ENCODE measurements at regions not wholly inside any gene's neighbourhood (a gene's known extent, or its start where the extent isn't known, plus 50 kb on each side); places are given as distances from the start of the nearest gene placed in this dataset.

- no peak overlapping the region for H3K4me3 ChIP-seq
- 68 to 70% methylated on average over 6 of the region's 6 CpGs for WGBS, 2 donors
- H3K27me3 ChIP-seq: no peaks in the 10 kb centered on the region
- TF ChIP-seq POLR2A (IDR thresholded peaks at IDR 0.05): no peak
- TF ChIP-seq, protein P1, sequence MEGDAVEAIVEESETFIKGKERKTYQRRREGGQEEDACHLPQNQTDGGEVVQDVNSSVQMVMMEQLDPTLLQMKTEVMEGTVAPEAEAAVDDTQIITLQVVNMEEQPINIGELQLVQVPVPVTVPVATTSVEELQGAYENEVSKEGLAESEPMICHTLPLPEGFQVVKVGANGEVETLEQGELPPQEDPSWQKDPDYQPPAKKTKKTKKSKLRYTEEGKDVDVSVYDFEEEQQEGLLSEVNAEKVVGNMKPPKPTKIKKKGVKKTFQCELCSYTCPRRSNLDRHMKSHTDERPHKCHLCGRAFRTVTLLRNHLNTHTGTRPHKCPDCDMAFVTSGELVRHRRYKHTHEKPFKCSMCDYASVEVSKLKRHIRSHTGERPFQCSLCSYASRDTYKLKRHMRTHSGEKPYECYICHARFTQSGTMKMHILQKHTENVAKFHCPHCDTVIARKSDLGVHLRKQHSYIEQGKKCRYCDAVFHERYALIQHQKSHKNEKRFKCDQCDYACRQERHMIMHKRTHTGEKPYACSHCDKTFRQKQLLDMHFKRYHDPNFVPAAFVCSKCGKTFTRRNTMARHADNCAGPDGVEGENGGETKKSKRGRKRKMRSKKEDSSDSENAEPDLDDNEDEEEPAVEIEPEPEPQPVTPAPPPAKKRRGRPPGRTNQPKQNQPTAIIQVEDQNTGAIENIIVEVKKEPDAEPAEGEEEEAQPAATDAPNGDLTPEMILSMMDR (IDR thresholded peaks at IDR 0.05): no peak
- no peak overlapping the region for H3K27ac ChIP-seq
- no peaks in the 10 kb centered on the region for H3K4me1 ChIP-seq
- intact Hi-C loops (cut with DNase I; ENCODE audit: low total_unique reads): no loop called here
- no peaks in the 10 kb centered on the region for H3K9me3 ChIP-seq
- no peaks in the 10 kb centered on the region for H3K36me3 ChIP-seq (ENCODE audit: low read depth, missing control alignments)
- no peak for DNase-seq
Observed at GRCh38 chr9:109886041-109886440, 106.0 kb downstream of the PALM2AKAP2 start.

DNA sequence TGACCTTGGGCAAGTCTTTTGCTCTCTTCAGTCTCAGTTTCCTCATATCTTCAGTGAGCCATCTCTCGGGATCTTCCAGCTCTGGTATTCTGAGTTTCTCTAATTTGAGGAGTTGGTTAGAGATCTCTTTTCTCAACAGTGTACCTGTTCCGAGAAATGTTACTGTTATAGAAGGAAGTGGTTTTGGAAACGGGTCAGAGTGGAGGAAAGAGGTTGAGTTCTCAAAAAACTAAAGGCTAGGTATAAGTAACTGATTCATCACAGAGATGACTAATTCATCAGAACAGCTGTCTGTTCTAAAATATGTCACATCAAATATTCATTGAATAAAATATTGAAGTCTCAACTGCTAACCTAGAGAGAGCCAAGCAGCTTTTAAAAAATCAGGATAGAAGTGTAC, 106.6 kb downstream of the PALM2AKAP2 start:
- Histone ChIP-seq H3K9me3 (no peaks in the 10 kb centered on the region), H3K27me3 (no peaks in the 10 kb centered on the region), H3K27ac (no peak overlapping the region), H3K4me1 (no peaks in the 10 kb centered on the region), H3K4me3 (no peak overlapping the region), H3K36me3 (ENCODE audit: low read depth, missing control alignments) (no peaks in the 10 kb centered on the region)
- WGBS, 2 donors: 49 to 51% methylated on average over 3 of the region's 3 CpGs
- DNase-seq: no peak
- intact Hi-C loops (cut with DNase I; ENCODE audit: low total_unique reads): no loop called here
- TF ChIP-seq POLR2A (IDR thresholded peaks at IDR 0.05): no peak

DNA sequence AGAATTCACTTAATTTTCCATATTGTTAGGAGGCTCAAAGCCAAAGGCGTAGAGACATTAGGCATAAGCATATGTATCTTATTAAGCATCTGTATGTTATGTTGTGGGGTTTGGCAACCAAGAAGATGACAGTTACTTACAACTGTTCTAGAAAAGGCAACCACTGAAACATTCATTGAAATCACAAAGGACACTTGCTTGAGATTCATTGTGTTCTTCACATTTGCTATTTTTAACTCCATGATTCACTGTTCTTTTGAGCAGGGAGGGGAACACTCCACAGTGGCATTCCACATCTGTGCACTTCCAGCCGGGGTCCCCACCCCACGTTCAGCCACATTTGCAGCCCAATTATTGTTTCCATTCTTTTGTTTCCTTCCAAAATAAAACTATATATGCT, 107.1 kb downstream of the PALM2AKAP2 start:
- Histone ChIP-seq H3K36me3 (ENCODE audit: low read depth, missing control alignments) (no peaks in the 10 kb centered on the region), H3K9me3 (no peaks in the 10 kb centered on the region), H3K27ac (no peak overlapping the region), H3K27me3 (no peaks in the 10 kb centered on the region), H3K4me1 (no peaks in the 10 kb centered on the region), H3K4me3 (no peak overlapping the region)
- intact Hi-C loops (cut with DNase I; ENCODE audit: low total_unique reads): no loop called here
- 69 to 71% methylated on average over 3 of the region's 3 CpGs for WGBS, 2 donors
- no peak for DNase-seq
- TF ChIP-seq POLR2A (IDR thresholded peaks at IDR 0.05): no peak
- TF ChIP-seq, protein P1 (IDR thresholded peaks at IDR 0.05): no peak

DNA sequence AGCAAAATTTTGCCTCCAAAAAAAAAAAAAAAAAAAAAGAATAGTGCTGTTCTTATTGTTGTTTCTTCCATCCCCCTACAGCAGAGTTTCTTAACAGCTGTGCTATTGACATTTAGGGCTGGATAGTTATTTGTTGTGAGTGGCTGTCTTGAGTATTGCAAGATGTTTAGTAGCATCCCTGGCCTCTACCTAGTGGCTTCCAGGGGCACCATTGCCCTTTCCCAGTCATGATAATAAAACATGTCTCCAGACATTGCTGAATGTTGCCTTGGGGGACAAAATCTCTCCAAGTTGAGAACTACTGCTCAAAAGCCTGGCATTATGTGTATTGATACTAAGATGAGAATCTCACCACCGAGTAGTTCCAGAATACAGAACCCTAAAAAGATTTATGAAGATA, 108.7 kb downstream of the PALM2AKAP2 start:
- no peak for TF ChIP-seq POLR2A (IDR thresholded peaks at IDR 0.05)
- TF ChIP-seq, protein P1 (IDR thresholded peaks at IDR 0.05): no peak
- H3K27ac ChIP-seq: no peak overlapping the region
- no peak for DNase-seq
- 68 to 89% methylated on average over 1 of the region's 1 CpG for WGBS, 2 donors
- no peaks in the 10 kb centered on the region for H3K36me3 ChIP-seq (ENCODE audit: low read depth, missing control alignments)
- intact Hi-C loops (cut with DNase I; ENCODE audit: low total_unique reads): no loop called here
- H3K27me3 ChIP-seq: no peaks in the 10 kb centered on the region
- H3K9me3 ChIP-seq: no peaks in the 10 kb centered on the region
- H3K4me3 ChIP-seq: no peak overlapping the region
- no peaks in the 10 kb centered on the region for H3K4me1 ChIP-seq

DNA sequence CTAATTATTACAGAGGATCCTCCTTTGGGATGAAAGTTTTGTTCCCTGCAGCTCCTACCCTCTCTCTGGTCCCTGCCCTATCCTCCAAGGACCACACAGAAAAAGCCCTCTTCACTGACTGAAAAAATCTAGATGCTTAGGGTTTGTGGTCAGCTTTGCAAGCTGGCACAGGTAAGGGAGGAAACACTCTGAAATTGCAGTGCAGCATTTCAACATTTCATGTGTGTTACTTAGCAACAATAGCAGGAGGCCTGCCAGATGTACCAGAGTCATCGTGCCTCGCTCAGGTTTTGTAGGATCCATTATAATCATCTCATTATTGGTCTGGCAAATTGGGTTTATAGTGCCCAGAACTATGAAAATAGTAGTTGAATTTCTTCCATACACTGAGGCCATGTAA, 109.5 kb downstream of the PALM2AKAP2 start:
- WGBS, 2 donors: 88 to 95% methylated on average over 2 of the region's 2 CpGs
- intact Hi-C loops (cut with DNase I; ENCODE audit: low total_unique reads): no loop called here
- no peak for DNase-seq
- no peak overlapping the region for H3K4me3 ChIP-seq
- TF ChIP-seq POLR2A (IDR thresholded peaks at IDR 0.05): no peak
- no peaks in the 10 kb centered on the region for H3K36me3 ChIP-seq (ENCODE audit: low read depth, missing control alignments)
- no peaks in the 10 kb centered on the region for H3K27me3 ChIP-seq
- no peaks in the 10 kb centered on the region for H3K4me1 ChIP-seq
- H3K27ac ChIP-seq: no peak overlapping the region
- H3K9me3 ChIP-seq: no peaks in the 10 kb centered on the region

DNA sequence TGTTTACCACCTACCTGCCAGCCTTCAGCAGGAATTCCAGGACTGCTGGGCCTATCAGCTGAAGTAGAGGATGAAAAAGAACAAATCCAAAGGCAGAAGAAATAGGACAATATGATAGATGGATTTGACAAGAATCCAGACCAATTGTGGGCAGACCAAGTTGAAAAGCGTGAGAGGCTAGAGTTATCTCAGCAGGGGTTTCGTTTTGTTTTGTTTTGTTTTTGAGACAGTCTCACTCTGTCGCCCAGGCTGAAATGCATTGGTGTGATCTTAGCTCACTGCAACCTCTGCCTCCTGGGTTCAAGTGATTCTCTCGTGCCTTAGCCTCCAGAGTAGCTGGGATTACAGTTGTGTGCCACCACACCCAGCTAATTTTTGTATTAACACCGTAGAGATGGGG, 113.2 kb downstream of the PALM2AKAP2 start:
- no peaks in the 10 kb centered on the region for H3K9me3 ChIP-seq
- H3K27ac ChIP-seq: no peak overlapping the region
- intact Hi-C loops (cut with DNase I; ENCODE audit: low total_unique reads): no loop called here
- DNase-seq: no peak
- no peaks in the 10 kb centered on the region for H3K4me1 ChIP-seq
- H3K27me3 ChIP-seq: no peaks in the 10 kb centered on the region
- TF ChIP-seq, protein P1 (IDR thresholded peaks at IDR 0.05): no peak
- TF ChIP-seq POLR2A (IDR thresholded peaks at IDR 0.05): no peak
- 91 to 93% methylated on average over 5 of the region's 5 CpGs for WGBS, 2 donors
- H3K4me3 ChIP-seq: no peak overlapping the region
- H3K36me3 ChIP-seq (ENCODE audit: low read depth, missing control alignments): no peaks in the 10 kb centered on the region

Measured in testis (tissue), 2 donors.